NCI-H146 treated with DMSO at 0.1 percent for 48 hours (cell line): ENCODE measurements at regions not wholly inside any gene's neighbourhood (a gene's known extent, or its start where the extent isn't known, plus 50 kb on each side); places are given as distances from the start of the nearest gene placed in this dataset.

Experiments
- DNase-seq: peaks from one replicate; lab custom pipeline; 2025; ENCODE audit not compliant: unreplicated experiment; lab: John Stamatoyannopoulos, UW

GRCh38 chr3:109897734-109898133 lies 560.4 kb upstream of the DPPA4 start:
- DNase-seq, result no peak

GRCh38 chr3:109899925-109900324 lies 562.6 kb upstream of the DPPA4 start:
- DNase-seq, result peak; percentile 41

- peak; percentile 52 for DNase-seq
These were observed 563.4 kb upstream of the DPPA4 start for GRCh38 chr3:109900783-109901182.

GRCh38 chr3:109902549-109902948 lies 565.2 kb upstream of the DPPA4 start:
- no peak for DNase-seq

- DNase-seq, result no peak
These were observed 565.8 kb upstream of the DPPA4 start for GRCh38 chr3:109903100-109903499.

GRCh38 chr3:109910772-109911171 lies 573.4 kb upstream of the DPPA4 start:
- DNase-seq, result no peak

- DNase-seq, result no peak
These were observed 581.4 kb upstream of the DPPA4 start for GRCh38 chr3:109918740-109919139.

GRCh38 chr3:109920749-109921148 lies 583.4 kb upstream of the DPPA4 start:
- no peak for DNase-seq

- DNase-seq, result no peak
These were observed 584.2 kb upstream of the DPPA4 start for GRCh38 chr3:109921509-109921908.

- DNase-seq, result no peak
These were observed 585.5 kb upstream of the DPPA4 start for GRCh38 chr3:109922856-109923255.

GRCh38 chr3:109923431-109923830 lies 586.1 kb upstream of the DPPA4 start:
- DNase-seq, result no peak

GRCh38 chr3:109924196-109924595 lies 586.9 kb upstream of the DPPA4 start:
- no peak for DNase-seq

GRCh38 chr3:109926376-109926775 lies 589.0 kb upstream of the DPPA4 start:
- DNase-seq, result no peak

GRCh38 chr3:109927161-109927560 lies 589.8 kb upstream of the DPPA4 start:
- DNase-seq, result no peak

GRCh38 chr3:109927726-109928125 lies 590.4 kb upstream of the DPPA4 start:
- DNase-seq, result no peak

- DNase-seq, result no peak
These were observed 593.2 kb upstream of the DPPA4 start for GRCh38 chr3:109930582-109930981.

GRCh38 chr3:109933576-109933975 lies 596.2 kb upstream of the DPPA4 start:
- DNase-seq, result no peak

GRCh38 chr3:109939817-109940216 lies 602.5 kb upstream of the DPPA4 start:
- no peak for DNase-seq

GRCh38 chr3:109943181-109943580 lies 605.8 kb upstream of the DPPA4 start:
- DNase-seq, result no peak

GRCh38 chr3:109944836-109945235 lies 607.5 kb upstream of the DPPA4 start:
- DNase-seq, result no peak

GRCh38 chr3:109952924-109953323 lies 615.6 kb upstream of the DPPA4 start:
- DNase-seq, result no peak

GRCh38 chr3:109963831-109964230 lies 626.5 kb upstream of the DPPA4 start:
- no peak for DNase-seq

GRCh38 chr3:109973733-109974132 lies 636.4 kb upstream of the DPPA4 start:
- DNase-seq, result no peak

- DNase-seq, result no peak
These were observed 640.6 kb upstream of the DPPA4 start for GRCh38 chr3:109977897-109978296.
